ENCODE measurements at regions not wholly inside any gene's neighbourhood (a gene's known extent, or its start where the extent isn't known, plus 50 kb on each side); places are given as distances from the start of the nearest gene placed in this dataset.

DNA sequence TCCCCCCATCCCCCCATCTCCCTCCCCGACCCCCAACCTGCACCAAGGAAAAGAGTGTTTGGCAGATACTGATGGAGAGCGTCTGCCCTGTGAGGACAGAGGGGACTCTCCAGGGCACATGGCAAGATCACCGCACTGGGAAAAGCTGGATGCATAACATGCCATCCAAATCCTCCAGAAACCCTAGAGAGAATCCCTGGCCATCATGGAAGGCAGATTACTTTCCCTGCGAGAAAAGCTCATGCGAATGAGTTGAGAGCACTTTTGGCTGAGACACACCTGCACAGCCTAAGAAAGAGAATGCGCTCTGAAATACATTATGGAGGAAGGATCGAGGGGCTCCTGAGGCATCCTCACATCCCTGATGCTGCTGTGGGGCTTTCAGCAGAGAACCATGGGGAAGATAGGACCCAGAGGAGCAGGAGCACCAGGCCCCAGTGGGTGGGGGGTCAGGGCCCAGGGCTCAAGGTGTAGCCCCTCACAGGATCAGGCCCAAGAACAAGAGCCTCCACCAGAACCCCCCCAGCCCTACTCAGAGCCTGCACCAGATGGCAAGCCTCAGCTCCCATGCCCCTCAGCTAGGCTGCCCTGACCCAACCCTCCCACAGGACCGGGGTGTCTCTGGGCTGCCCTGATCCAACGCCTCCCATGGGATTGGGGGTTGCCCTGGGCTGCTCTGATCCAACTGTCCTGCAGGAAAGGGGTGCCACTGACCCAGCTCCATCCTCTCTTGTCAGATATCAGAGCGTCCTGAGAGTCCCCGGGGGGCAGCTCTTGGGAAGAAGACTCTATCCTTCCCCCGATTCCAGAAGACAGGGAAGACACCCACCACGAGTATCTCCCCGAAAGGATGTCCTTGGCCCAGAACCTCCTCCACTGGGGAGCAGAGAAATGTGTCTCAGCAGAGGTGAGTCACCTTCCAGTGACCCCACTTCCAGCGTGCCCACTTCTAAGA lies 153.4 kb downstream of the NDUFA10 start:
- no peak for TF ChIP-seq EP300 (IDR thresholded peaks at IDR 0.05; ENCODE audit: low read depth)
- TF ChIP-seq, protein P1, sequence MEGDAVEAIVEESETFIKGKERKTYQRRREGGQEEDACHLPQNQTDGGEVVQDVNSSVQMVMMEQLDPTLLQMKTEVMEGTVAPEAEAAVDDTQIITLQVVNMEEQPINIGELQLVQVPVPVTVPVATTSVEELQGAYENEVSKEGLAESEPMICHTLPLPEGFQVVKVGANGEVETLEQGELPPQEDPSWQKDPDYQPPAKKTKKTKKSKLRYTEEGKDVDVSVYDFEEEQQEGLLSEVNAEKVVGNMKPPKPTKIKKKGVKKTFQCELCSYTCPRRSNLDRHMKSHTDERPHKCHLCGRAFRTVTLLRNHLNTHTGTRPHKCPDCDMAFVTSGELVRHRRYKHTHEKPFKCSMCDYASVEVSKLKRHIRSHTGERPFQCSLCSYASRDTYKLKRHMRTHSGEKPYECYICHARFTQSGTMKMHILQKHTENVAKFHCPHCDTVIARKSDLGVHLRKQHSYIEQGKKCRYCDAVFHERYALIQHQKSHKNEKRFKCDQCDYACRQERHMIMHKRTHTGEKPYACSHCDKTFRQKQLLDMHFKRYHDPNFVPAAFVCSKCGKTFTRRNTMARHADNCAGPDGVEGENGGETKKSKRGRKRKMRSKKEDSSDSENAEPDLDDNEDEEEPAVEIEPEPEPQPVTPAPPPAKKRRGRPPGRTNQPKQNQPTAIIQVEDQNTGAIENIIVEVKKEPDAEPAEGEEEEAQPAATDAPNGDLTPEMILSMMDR (IDR thresholded peaks at IDR 0.05) = no peak
